ENCODE measurements at regions not wholly inside any gene's neighbourhood (a gene's known extent, or its start where the extent isn't known, plus 50 kb on each side); places are given as distances from the start of the nearest gene placed in this dataset.

DNA sequence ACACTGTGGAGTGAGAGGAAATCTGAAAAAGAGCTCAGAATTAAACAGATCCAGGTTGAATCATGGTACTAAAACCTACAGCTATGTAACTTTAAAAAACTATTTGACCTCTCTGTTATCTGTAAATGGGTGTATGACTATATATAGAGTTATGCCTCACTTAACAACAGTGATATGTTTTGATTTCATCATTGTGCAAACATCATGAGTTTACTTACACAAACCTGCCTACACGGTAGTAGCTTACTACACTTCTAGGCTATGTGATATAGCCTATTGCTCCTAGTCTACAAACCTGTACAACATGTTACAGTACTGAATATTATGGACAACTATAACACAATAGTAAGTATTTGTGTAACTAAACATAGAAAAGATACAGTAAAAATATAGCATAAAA is 191.6 kb upstream of the MEIS2 start:
- FAIRE-seq (no peak), DNase-seq (ENCODE audit: insufficient read length, low spot score) (no peak)
- TF ChIP-seq, protein P1, sequence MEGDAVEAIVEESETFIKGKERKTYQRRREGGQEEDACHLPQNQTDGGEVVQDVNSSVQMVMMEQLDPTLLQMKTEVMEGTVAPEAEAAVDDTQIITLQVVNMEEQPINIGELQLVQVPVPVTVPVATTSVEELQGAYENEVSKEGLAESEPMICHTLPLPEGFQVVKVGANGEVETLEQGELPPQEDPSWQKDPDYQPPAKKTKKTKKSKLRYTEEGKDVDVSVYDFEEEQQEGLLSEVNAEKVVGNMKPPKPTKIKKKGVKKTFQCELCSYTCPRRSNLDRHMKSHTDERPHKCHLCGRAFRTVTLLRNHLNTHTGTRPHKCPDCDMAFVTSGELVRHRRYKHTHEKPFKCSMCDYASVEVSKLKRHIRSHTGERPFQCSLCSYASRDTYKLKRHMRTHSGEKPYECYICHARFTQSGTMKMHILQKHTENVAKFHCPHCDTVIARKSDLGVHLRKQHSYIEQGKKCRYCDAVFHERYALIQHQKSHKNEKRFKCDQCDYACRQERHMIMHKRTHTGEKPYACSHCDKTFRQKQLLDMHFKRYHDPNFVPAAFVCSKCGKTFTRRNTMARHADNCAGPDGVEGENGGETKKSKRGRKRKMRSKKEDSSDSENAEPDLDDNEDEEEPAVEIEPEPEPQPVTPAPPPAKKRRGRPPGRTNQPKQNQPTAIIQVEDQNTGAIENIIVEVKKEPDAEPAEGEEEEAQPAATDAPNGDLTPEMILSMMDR (IDR thresholded peaks at IDR 0.05; ENCODE audit: insufficient read depth, missing control alignments): no peak

DNA sequence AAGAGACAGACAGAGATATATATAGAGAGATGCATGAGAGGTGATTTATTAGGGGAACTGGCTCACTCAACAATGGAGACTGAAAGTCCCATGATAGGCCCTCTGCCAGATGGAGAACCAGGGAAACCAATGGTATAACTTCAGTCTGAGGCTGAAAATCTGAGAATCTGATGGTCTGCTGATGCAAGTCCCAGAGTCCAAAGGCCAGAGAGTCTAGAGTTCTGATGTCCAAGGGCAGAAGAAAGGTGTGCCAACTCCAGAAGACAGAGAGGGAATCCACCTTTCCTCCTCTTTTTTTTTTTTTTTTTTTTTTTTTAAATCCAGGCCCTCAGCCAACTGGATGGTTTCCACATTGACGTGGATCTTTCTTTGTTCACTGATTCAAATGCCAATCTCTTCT is 197.9 kb upstream of the MEIS2 start:
- FAIRE-seq: no peak
- TF ChIP-seq, protein P1 (IDR thresholded peaks at IDR 0.05; ENCODE audit: insufficient read depth, missing control alignments): no peak
- no peak for DNase-seq (ENCODE audit: insufficient read length, low spot score)

DNA sequence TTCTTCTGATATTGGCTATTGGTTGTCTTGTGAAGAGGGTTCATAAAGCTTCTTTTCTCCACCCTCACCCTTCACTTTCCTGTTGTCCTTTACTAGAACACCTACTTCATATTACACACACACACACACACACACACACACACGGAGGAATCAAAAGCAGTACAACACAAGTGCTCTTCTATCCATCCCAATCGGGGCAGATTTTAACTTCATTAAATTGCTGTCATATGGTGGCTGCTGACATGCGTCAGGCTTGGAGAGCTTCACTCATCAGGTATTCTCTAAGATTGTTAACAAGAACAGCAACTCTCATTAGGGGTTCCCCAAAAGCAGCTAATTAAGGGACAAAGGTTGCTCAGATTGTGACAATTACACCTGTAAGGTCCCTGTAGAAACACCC is 239.1 kb upstream of the MEIS2 start:
- TF ChIP-seq, protein P1 (IDR thresholded peaks at IDR 0.05; ENCODE audit: insufficient read depth, missing control alignments): no peak
- FAIRE-seq (no peak), DNase-seq (ENCODE audit: insufficient read length, low spot score) (no peak)

DNA sequence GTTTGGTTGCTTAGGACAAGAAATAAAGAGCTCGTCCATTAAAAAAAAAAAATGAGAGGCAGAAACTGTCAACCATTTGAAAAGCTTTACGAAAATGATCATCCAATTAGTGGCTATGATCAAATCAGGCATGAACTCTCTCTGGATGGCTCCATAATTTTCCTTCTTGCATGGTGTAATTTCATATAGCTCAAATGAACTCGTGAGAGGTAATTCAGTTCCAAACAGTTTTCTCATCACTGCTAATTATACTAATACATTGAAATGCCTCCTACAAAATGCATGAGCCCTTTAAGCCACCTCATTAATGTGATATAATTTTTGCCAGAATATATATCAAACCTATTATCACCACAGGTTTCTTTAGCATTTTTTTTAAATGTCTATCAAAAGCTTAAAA is 239.5 kb upstream of the MEIS2 start:
- no peak for DNase-seq (ENCODE audit: insufficient read length, low spot score)
- no peak for FAIRE-seq
- TF ChIP-seq, protein P1 (IDR thresholded peaks at IDR 0.05; ENCODE audit: insufficient read depth, missing control alignments): no peak

DNA sequence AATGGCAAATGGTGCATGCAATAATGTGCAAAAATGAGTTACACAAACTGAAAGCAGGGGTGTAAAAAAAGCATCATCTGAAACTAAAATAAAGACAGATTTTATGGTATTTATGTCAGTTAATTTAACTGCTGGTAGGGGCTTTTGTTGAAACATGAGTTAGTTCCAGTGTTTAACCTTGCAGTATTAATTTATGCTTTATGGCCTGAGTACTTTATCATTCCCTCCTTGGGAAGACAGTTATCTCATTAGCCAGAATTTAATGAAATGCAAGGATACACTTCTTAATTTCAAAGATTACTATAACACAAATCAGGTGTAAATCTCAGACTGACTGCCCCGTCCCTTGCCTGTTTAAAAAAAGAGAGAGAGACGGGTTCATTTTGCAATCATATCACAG is 240.1 kb upstream of the MEIS2 start:
- DNase-seq (ENCODE audit: insufficient read length, low spot score): no peak
- FAIRE-seq: no peak
- TF ChIP-seq, protein P1 (IDR thresholded peaks at IDR 0.05; ENCODE audit: insufficient read depth, missing control alignments): no peak

DNA sequence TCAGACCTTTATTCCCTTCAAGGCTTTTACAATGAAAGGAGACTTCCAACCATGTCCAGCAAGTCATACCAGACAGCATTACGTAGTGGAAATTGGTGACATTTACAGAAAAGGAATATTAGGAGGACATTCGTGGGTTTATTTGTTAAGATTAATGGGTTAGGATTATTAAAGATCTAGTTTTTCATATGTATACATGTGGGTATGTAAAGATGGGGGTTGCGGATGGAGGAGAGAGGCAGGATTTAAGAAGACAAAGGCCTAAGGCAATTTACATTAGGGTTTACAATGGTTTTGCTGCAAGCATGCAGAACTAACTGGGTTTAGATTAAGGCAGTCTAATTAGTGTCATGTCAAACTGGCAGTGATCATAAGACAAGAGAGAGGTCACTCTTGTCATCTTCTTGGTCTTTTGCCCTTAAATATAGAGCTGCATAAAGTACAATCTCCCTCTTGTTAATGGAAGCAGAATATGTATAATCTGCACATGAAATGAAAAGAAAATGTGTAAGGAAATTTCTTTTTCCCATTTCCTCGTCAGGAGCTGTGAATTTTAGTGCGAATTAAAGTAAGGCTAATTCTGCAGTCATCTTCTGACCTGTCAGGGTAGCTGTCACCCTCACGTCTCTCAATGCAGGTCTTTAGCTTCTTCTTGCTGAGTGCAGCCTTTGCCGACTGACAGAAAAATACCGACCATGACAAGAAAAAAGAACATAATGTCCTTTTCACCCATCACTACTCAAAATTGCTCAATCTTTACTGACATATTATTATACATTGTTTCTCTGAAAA is 258.9 kb upstream of the MEIS2 start:
- TF ChIP-seq, protein P1 (IDR thresholded peaks at IDR 0.05; ENCODE audit: insufficient read depth, missing control alignments): no peak
- no peak for FAIRE-seq
- DNase-seq (ENCODE audit: insufficient read length, low spot score): no peak

DNA sequence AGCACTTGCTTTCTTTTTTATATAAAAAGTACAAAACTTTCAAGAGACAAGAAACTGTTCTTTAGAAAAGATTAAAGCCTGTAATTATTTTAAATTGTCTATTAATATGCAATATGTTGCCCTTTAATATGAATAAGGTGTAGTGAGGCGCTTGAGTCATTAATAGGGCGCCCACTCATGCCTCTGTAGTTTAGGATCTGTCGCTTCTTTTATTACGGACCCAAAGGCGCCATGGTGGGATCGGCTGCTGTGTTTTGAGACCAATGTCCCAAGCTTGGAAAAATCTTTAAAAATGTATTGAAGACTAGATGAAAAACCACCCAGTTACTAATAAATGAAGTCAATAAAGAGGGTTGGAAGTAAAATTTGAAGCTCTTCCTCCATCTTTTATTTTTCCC is 259.5 kb upstream of the MEIS2 start:
- DNase-seq (ENCODE audit: insufficient read length, low spot score) (no peak), FAIRE-seq (no peak)

More for the DNA sequence above, 259.5 kb upstream of the MEIS2 start:
- TF ChIP-seq, protein P1 (IDR thresholded peaks at IDR 0.05; ENCODE audit: insufficient read depth, missing control alignments): no peak

Measured in D721Med (cell line).